DOHH2 (cell line): ENCODE measurements at regions not wholly inside any gene's neighbourhood (a gene's known extent, or its start where the extent isn't known, plus 50 kb on each side); places are given as distances from the start of the nearest gene placed in this dataset.

ENCODE experiments used
- H3F3A ChIP-seq: fragments of 200-600 bp; sonication (generic), shearing (Covaris generic); 2 replicates; pipeline ENCODE4 v1.6.0; 2016; ENCODE audit warnings: antibody characterized with exemption, mild to moderate bottlenecking; ENCODE audit not compliant: control insufficient read depth, insufficient read depth
- H3K27ac ChIP-seq: fragments of 200-600 bp; sonication (generic); 2 replicates; pipeline ENCODE4 v1.5.1; 2014; ENCODE audit warnings: low read depth, mild to moderate bottlenecking, low read length, moderate library complexity
- H3K27me3 ChIP-seq: fragments of 200-600 bp; sonication (generic); 2 replicates; pipeline ENCODE4 v1.6.1; 2014; ENCODE audit warnings: mild to moderate bottlenecking, low read length, mixed read lengths; ENCODE audit not compliant: control insufficient read depth
- H3K36me3 ChIP-seq: fragments of 200-600 bp; sonication (generic); 2 replicates; pipeline ENCODE4 v1.6.1; 2014; ENCODE audit warnings: mild to moderate bottlenecking, low read length, moderate library complexity, mixed read lengths; ENCODE audit not compliant: control insufficient read depth
- H3K4me1 ChIP-seq: fragments of 200-600 bp; sonication (generic); 2 replicates; pipeline ENCODE4 v1.6.1; 2014; ENCODE audit warnings: mild to moderate bottlenecking, low read length, mixed read lengths; ENCODE audit not compliant: control insufficient read depth
- H3K4me2 ChIP-seq: fragments of 200-600 bp; sonication (generic); 2 replicates; pipeline ENCODE4 v1.6.0; 2014; ENCODE audit warnings: mild to moderate bottlenecking, low read length, moderate library complexity
- H3K4me3 ChIP-seq: fragments of 200-600 bp; sonication (generic); 2 replicates; pipeline ENCODE4 v1.5.1; 2014; ENCODE audit warnings: mild to moderate bottlenecking, low read length, mixed read lengths
- H3K79me2 ChIP-seq: fragments of 200-600 bp; sonication (generic); 2 replicates; pipeline ENCODE4 v1.6.1; 2014; ENCODE audit warnings: mild to moderate bottlenecking, low read length, mixed read lengths; ENCODE audit not compliant: control insufficient read depth
- H3K9me2 ChIP-seq: fragments of 200-600 bp; sonication (generic); replicated peaks from 2 replicates; pipeline ENCODE4 v1.6.1; 2014; ENCODE audit warnings: mild to moderate bottlenecking, low read length, mixed read lengths; ENCODE audit not compliant: control insufficient read depth
- H3K9me3 ChIP-seq: fragments of 200-600 bp; sonication (generic); 2 replicates; pipeline ENCODE4 v1.6.1; 2014; ENCODE audit warnings: antibody characterized with exemption, low read length, mixed read lengths; ENCODE audit not compliant: control insufficient read depth, insufficient read depth
- H4K20me1 ChIP-seq: fragments of 200-600 bp; sonication (generic); 2 replicates; pipeline ENCODE4 v1.6.0; 2014; ENCODE audit warnings: low read depth, mild to moderate bottlenecking, antibody characterized with exemption, low read length, moderate library complexity; ENCODE audit not compliant: control insufficient read depth, insufficient read depth
- EZH2phosphoT487 ChIP-seq: fragments of 200-600 bp; sonication (generic); IDR thresholded peaks from 2 replicates; pipeline ENCODE4 v1.6.1; 2017; ENCODE audit warnings: borderline replicate concordance, mild to moderate bottlenecking, antibody characterized with exemption, low read length, moderate library complexity, mixed read lengths
- TF ChIP-seq, protein P1 (sequence below): fragments of 200-600 bp; sonication (generic); IDR thresholded peaks from one replicate; pipeline ENCODE4 v1.5.1; 2014; ENCODE audit warnings: antibody characterized with exemption, mild to moderate bottlenecking, low read depth, low read length; ENCODE audit not compliant: poor library complexity, severe bottlenecking

- Histone ChIP-seq H3K4me3 (no peak overlapping the region), H3K4me1 (no peaks in the 10 kb centered on the region), H3F3A (no peaks in the 10 kb centered on the region), H3K9me2 (no peaks in the 10 kb centered on the region), H3K36me3 (no peaks in the 10 kb centered on the region), H3K4me2 (no peak overlapping the region), H3K9me3 (no peaks in the 10 kb centered on the region), H4K20me1 (no peaks in the 10 kb centered on the region), H3K27me3 (no peaks in the 10 kb centered on the region), H3K27ac (no peak overlapping the region), H3K79me2 (no peaks in the 10 kb centered on the region)
- TF ChIP-seq, protein P1, sequence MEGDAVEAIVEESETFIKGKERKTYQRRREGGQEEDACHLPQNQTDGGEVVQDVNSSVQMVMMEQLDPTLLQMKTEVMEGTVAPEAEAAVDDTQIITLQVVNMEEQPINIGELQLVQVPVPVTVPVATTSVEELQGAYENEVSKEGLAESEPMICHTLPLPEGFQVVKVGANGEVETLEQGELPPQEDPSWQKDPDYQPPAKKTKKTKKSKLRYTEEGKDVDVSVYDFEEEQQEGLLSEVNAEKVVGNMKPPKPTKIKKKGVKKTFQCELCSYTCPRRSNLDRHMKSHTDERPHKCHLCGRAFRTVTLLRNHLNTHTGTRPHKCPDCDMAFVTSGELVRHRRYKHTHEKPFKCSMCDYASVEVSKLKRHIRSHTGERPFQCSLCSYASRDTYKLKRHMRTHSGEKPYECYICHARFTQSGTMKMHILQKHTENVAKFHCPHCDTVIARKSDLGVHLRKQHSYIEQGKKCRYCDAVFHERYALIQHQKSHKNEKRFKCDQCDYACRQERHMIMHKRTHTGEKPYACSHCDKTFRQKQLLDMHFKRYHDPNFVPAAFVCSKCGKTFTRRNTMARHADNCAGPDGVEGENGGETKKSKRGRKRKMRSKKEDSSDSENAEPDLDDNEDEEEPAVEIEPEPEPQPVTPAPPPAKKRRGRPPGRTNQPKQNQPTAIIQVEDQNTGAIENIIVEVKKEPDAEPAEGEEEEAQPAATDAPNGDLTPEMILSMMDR = no peak
- no peak for TF ChIP-seq EZH2phosphoT487
Observed at GRCh38 chr11:92295175-92296137, 70.8 kb downstream of the FAT3 start.

GRCh38 chr11:92296138-92296515 lies 71.5 kb downstream of the FAT3 start:
- no peaks in the 10 kb centered on the region for H3K79me2 ChIP-seq
- no peaks in the 10 kb centered on the region for H3K36me3 ChIP-seq
- no peaks in the 10 kb centered on the region for H3K4me1 ChIP-seq
- H3K27ac ChIP-seq = no peak overlapping the region
- no peaks in the 10 kb centered on the region for H3K9me3 ChIP-seq
- no peaks in the 10 kb centered on the region for H4K20me1 ChIP-seq
- TF ChIP-seq, protein P1 = no peak
- no peak for TF ChIP-seq EZH2phosphoT487
- no peak overlapping the region for H3K4me2 ChIP-seq
- no peaks in the 10 kb centered on the region for H3K9me2 ChIP-seq
- no peaks in the 10 kb centered on the region for H3F3A ChIP-seq
- no peak overlapping the region for H3K4me3 ChIP-seq
- no peaks in the 10 kb centered on the region for H3K27me3 ChIP-seq

- H3K27ac ChIP-seq = no peak overlapping the region
Observed at GRCh38 chr11:92297567-92298553, 73.2 kb downstream of the FAT3 start.

More at GRCh38 chr11:92297567-92298553, 73.2 kb downstream of the FAT3 start:
- Histone ChIP-seq H3K4me2 (no peak overlapping the region), H3K9me3 (no peaks in the 10 kb centered on the region), H3K4me1 (no peaks in the 10 kb centered on the region), H3K27me3 (no peaks in the 10 kb centered on the region), H3F3A (no peaks in the 10 kb centered on the region), H3K4me3 (no peak overlapping the region), H3K79me2 (no peaks in the 10 kb centered on the region), H3K9me2 (no peaks in the 10 kb centered on the region), H4K20me1 (no peaks in the 10 kb centered on the region), H3K36me3 (no peaks in the 10 kb centered on the region)
- TF ChIP-seq EZH2phosphoT487 = no peak
- TF ChIP-seq, protein P1 = no peak
